SK-N-SH (cell line): ENCODE measurements at regions not wholly inside any gene's neighbourhood (a gene's known extent, or its start where the extent isn't known, plus 50 kb on each side); places are given as distances from the start of the nearest gene placed in this dataset.

Experiments
- CTCF ChIA-PET: fragments of 300-600, 350-600 bp; formaldehyde crosslinking; extraction: SDS; loops from one replicate; lab custom pipeline; 2021; lab: Yijun Ruan, JAX
- POLR2A ChIA-PET: fragments of 350-600 bp; sonication (Branson Sonifier 250); formaldehyde crosslinking; extraction: SDS; loops from one replicate; lab custom pipeline; 2020; ENCODE audit warnings: antibody characterized with exemption, inconsistent platforms; lab: Yijun Ruan, JAX
- DNase-seq: peaks from one replicate; pipeline ENCODE4 v3.0.0; 2012
- H2AFZ ChIP-seq: fragments of 200-600 bp; sonication (generic); 2 replicates; pipeline ENCODE4 v1.8.1; 2016; ENCODE audit warnings: antibody characterized with exemption, mild to moderate bottlenecking, low read depth
- H3F3A ChIP-seq: fragments of 200-600 bp; sonication (generic); replicated peaks from 2 replicates; pipeline ENCODE3; 2016; ENCODE audit warnings: antibody characterized with exemption, mild to moderate bottlenecking; ENCODE audit not compliant: insufficient read depth
- H3K27ac ChIP-seq, 2 experiments: fragments of 200-500 bp in 1 of 2; fragments of 200-600 bp in 1 of 2; sonication (Bioruptor generic) in 1 of 2; sonication (generic), shearing (Covaris generic) in 1 of 2; 2 replicates each; pipeline versions ENCODE4 v1.5.1 to v1.6.1; 2014 to 2016; ENCODE audit warnings: low read depth in 2 of 2, inconsistent platforms in 1 of 2, low read length in 1 of 2, mild to moderate bottlenecking in 1 of 2, mixed read lengths in 1 of 2
- H3K27me3 ChIP-seq: fragments of 200-600 bp; sonication (generic), shearing (Covaris generic); 2 replicates; pipeline ENCODE4 v1.6.1; 2016; ENCODE audit warnings: mixed run types; ENCODE audit not compliant: insufficient read depth
- H3K36me3 ChIP-seq, 2 experiments: fragments of 200-500 bp in 1 of 2; fragments of 200-600 bp in 1 of 2; sonication (Bioruptor generic) in 1 of 2; sonication (generic) in 1 of 2; replicated peaks in 1 of 2; 2 replicates each; pipeline versions ENCODE3 to v1.5.1; 2014 to 2016; ENCODE audit warnings: low read length in 1 of 2, mild to moderate bottlenecking in 1 of 2; ENCODE audit not compliant: insufficient read depth in 2 of 2, control insufficient read depth in 1 of 2
- H3K4me1 ChIP-seq, 2 experiments: fragments of 200-500 bp in 1 of 2; fragments of 200-600 bp in 1 of 2; sonication (Bioruptor generic) in 1 of 2; sonication (generic), shearing (Covaris generic) in 1 of 2; 2 replicates each; pipeline versions ENCODE4 v1.5.1 to v1.6.1; 2014 to 2016; ENCODE audit warnings: low read depth in 1 of 2, low read length in 1 of 2, mixed run types in 1 of 2; ENCODE audit not compliant: insufficient read depth in 2 of 2, control insufficient read depth in 1 of 2
- H3K4me2 ChIP-seq: fragments of 200-600 bp; sonication (generic), shearing (Covaris generic); 2 replicates; pipeline ENCODE4 v1.6.1; 2017; ENCODE audit warnings: mixed run types
- H3K4me3 ChIP-seq, 2 experiments: fragments of 200-500 bp in 1 of 2; fragments of 200-600 bp in 1 of 2; sonication (Bioruptor generic) in 1 of 2; sonication (generic), shearing (Covaris generic) in 1 of 2; 2 replicates each; pipeline versions ENCODE4 v1.5.1 to v1.8.1; 2014 to 2016; ENCODE audit warnings: low read depth in 2 of 2, inconsistent platforms in 1 of 2, low read length in 1 of 2, mild to moderate bottlenecking in 1 of 2, mixed read lengths in 1 of 2, moderate library complexity in 1 of 2
- H3K79me2 ChIP-seq: fragments of 200-600 bp; sonication (generic); 2 replicates; pipeline ENCODE4 v1.8.1; 2017; ENCODE audit warnings: mild to moderate bottlenecking; ENCODE audit not compliant: insufficient read depth
- H3K9ac ChIP-seq: fragments of 200-600 bp; sonication (generic); 2 replicates; pipeline ENCODE4 v1.6.1; 2017; ENCODE audit warnings: mixed run types
- H3K9me2 ChIP-seq: fragments of 200-600 bp; sonication (generic); 2 replicates; pipeline ENCODE4 v1.6.1; 2017; ENCODE audit warnings: mixed run types
- H3K9me3 ChIP-seq: fragments of 200-600 bp; sonication (generic); 2 replicates; pipeline ENCODE4 v1.6.1; 2017; ENCODE audit warnings: mixed run types, mild to moderate bottlenecking, moderate library complexity
- H4K20me1 ChIP-seq: fragments of 200-600 bp; sonication (generic); 2 replicates; pipeline ENCODE4 v1.6.1; 2017; ENCODE audit warnings: mild to moderate bottlenecking, mixed run types; ENCODE audit not compliant: insufficient read depth
- CHD2 ChIP-seq: fragments of 150-350 bp; IDR thresholded peaks from 2 replicates; pipeline ENCODE4 v1.6.1; 2018; ENCODE audit warnings: low read length; ENCODE audit not compliant: partially characterized antibody
- CTCF ChIP-seq: fragments of 200-600 bp; sonication (generic); IDR thresholded peaks from 2 replicates; pipeline ENCODE4 v1.6.1; 2017; ENCODE audit warnings: antibody characterized with exemption, mild to moderate bottlenecking, moderate library complexity
- ELF1 ChIP-seq: IDR thresholded peaks from 2 replicates; pipeline ENCODE4 v1.4.0; 2012
- EP300 ChIP-seq, 2 experiments: IDR thresholded peaks; 2 replicates each; pipeline versions ENCODE4 v1.4.0 to v1.6.1; 2012; ENCODE audit warnings: borderline replicate concordance in 1 of 2, low read depth in 1 of 2, low read length in 1 of 2
- EZH2phosphoT487 ChIP-seq: fragments of 200-600 bp; sonication (generic); IDR thresholded peaks from 2 replicates; pipeline ENCODE4 v1.6.1; 2017; ENCODE audit warnings: low read depth, mixed run types, mild to moderate bottlenecking, antibody characterized with exemption, moderate library complexity, borderline replicate concordance
- FOXM1 ChIP-seq: IDR thresholded peaks from 2 replicates; pipeline ENCODE4 v1.4.0; 2012; ENCODE audit warnings: low read depth, mild to moderate bottlenecking
- GABPA ChIP-seq: IDR thresholded peaks from 2 replicates; pipeline ENCODE4 v1.4.0; 2012; ENCODE audit warnings: low read depth, mild to moderate bottlenecking
- GATA2 ChIP-seq: sonication (generic); formaldehyde crosslinking; IDR thresholded peaks from 2 replicates; pipeline ENCODE4 v1.5.0; 2020; ENCODE audit warnings: mild to moderate bottlenecking, missing genetic modification reagents
- JUND ChIP-seq: IDR thresholded peaks from 2 replicates; pipeline ENCODE4 v1.4.0; 2012
- MAX ChIP-seq: IDR thresholded peaks from 2 replicates; pipeline ENCODE4 v1.4.0; 2012; ENCODE audit warnings: low read depth
- MEF2A ChIP-seq: IDR thresholded peaks from 2 replicates; pipeline ENCODE4 v1.4.0; 2012; ENCODE audit warnings: low read depth, borderline replicate concordance
- MXI1 ChIP-seq: IDR thresholded peaks from 2 replicates; pipeline ENCODE4 v1.6.1; 2012; ENCODE audit warnings: mild to moderate bottlenecking, low read depth, low read length, improper control_type of control experiment
- PBX3 ChIP-seq: IDR thresholded peaks from 2 replicates; pipeline ENCODE4; 2012
- RAD21 ChIP-seq: IDR thresholded peaks from 2 replicates; pipeline ENCODE4 v1.6.1; 2012; ENCODE audit warnings: mild to moderate bottlenecking, low read length
- RCOR1 ChIP-seq: fragments of 150-350 bp; IDR thresholded peaks from 2 replicates; pipeline ENCODE4 v1.6.1; 2017; ENCODE audit warnings: antibody characterized with exemption, low read length
- SIN3A ChIP-seq: IDR thresholded peaks from 2 replicates; pipeline ENCODE4 v1.6.1; 2012; ENCODE audit warnings: low read depth, mild to moderate bottlenecking, low read length, moderate library complexity, borderline replicate concordance
- TAF1 ChIP-seq: IDR thresholded peaks from 2 replicates; pipeline ENCODE4 v1.6.1; 2012; ENCODE audit warnings: low read depth, mild to moderate bottlenecking, low read length, moderate library complexity, borderline replicate concordance
- WGBS: methylation state at CpG from one replicate; pipeline ENCODE4 v1.1.6; 2017; ENCODE audit warnings: low lambda C conversion rate; 5-methylcytosine and 5-hydroxymethylcytosine counted together
- TF ChIP-seq, protein P1 (sequence below): IDR thresholded peaks from 2 replicates; pipeline ENCODE4 v1.6.1; 2012; ENCODE audit warnings: mild to moderate bottlenecking, low read depth, low read length, moderate library complexity
- TF ChIP-seq, protein P2 (sequence below): IDR thresholded peaks from 2 replicates; pipeline ENCODE4 v1.4.0; 2012; ENCODE audit warnings: low read depth, borderline replicate concordance

- DNase-seq: no peak
- H3K27ac ChIP-seq: no peak overlapping the region
- no peaks in the 10 kb centered on the region for H3K27me3 ChIP-seq
- H3K9me2 ChIP-seq: no peaks in the 10 kb centered on the region
- H3K4me2 ChIP-seq: no peak overlapping the region
- no peaks in the 10 kb centered on the region for H3F3A ChIP-seq
- H3K4me1 ChIP-seq: peaks cover 0 to 2% of the 10 kb centered on the region in 2 experiments; a peak in 1 of 4 replicates
- H2AFZ ChIP-seq: no peak overlapping the region
- CTCF ChIA-PET: no interaction called here
- 94% methylated on average over 8 of the region's 8 CpGs for WGBS
- TF ChIP-seq TAF1 (no peak), JUND (no peak), MEF2A (no peak), CHD2 (no peak), MXI1 (no peak), RAD21 (no peak), GABPA (no peak), FOXM1 (no peak), RCOR1 (no peak), ELF1 (no peak), PBX3 (no peak), EZH2phosphoT487 (no peak), CTCF (no peak), MAX (no peak), EP300 (IDR thresholded peaks at IDR 0.05; ENCODE audit: borderline replicate concordance in 1 of 2, low read depth in 1 of 2, low read length in 1 of 2) (no peak), SIN3A (no peak), GATA2 (CRISPR knock-in tag) (no peak)
- TF ChIP-seq, protein P1, sequence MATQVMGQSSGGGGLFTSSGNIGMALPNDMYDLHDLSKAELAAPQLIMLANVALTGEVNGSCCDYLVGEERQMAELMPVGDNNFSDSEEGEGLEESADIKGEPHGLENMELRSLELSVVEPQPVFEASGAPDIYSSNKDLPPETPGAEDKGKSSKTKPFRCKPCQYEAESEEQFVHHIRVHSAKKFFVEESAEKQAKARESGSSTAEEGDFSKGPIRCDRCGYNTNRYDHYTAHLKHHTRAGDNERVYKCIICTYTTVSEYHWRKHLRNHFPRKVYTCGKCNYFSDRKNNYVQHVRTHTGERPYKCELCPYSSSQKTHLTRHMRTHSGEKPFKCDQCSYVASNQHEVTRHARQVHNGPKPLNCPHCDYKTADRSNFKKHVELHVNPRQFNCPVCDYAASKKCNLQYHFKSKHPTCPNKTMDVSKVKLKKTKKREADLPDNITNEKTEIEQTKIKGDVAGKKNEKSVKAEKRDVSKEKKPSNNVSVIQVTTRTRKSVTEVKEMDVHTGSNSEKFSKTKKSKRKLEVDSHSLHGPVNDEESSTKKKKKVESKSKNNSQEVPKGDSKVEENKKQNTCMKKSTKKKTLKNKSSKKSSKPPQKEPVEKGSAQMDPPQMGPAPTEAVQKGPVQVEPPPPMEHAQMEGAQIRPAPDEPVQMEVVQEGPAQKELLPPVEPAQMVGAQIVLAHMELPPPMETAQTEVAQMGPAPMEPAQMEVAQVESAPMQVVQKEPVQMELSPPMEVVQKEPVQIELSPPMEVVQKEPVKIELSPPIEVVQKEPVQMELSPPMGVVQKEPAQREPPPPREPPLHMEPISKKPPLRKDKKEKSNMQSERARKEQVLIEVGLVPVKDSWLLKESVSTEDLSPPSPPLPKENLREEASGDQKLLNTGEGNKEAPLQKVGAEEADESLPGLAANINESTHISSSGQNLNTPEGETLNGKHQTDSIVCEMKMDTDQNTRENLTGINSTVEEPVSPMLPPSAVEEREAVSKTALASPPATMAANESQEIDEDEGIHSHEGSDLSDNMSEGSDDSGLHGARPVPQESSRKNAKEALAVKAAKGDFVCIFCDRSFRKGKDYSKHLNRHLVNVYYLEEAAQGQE: no peak
- TF ChIP-seq, protein P2, sequence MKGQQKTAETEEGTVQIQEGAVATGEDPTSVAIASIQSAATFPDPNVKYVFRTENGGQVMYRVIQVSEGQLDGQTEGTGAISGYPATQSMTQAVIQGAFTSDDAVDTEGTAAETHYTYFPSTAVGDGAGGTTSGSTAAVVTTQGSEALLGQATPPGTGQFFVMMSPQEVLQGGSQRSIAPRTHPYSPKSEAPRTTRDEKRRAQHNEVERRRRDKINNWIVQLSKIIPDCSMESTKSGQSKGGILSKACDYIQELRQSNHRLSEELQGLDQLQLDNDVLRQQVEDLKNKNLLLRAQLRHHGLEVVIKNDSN: no peak
- H3K79me2 ChIP-seq: peaks cover 19% of the 10 kb centered on the region; the same call in 1 of the 2 replicates
- no peaks in the 10 kb centered on the region for H4K20me1 ChIP-seq
- POLR2A ChIA-PET: interaction anchor here (0.7 kb wide), 1 partner anchor 23 kb away, joined by 3 read pairs; no protein-coding TSS in a partner anchor
- H3K9me3 ChIP-seq: no peaks in the 10 kb centered on the region
- H3K4me3 ChIP-seq: no peak overlapping the region
- no peak overlapping the region for H3K9ac ChIP-seq
- H3K36me3 ChIP-seq: peaks cover 0 to 15% of the 10 kb centered on the region in 2 experiments
Measured at GRCh38 chr14:71514941-71515919, 417.0 kb upstream of the RGS6 start.
